GM19467 (cell line): ENCODE measurements at regions not wholly inside any gene's neighbourhood (a gene's known extent, or its start where the extent isn't known, plus 50 kb on each side); places are given as distances from the start of the nearest gene placed in this dataset.

Experiments used
- ATAC-seq: cut with Tn5 transposase; IDR thresholded peaks from one replicate; pipeline ENCODE4 v1.9.1; 2021; ENCODE audit warnings: mild to moderate bottlenecking, moderate library complexity; ENCODE audit not compliant: unreplicated experiment

DNA sequence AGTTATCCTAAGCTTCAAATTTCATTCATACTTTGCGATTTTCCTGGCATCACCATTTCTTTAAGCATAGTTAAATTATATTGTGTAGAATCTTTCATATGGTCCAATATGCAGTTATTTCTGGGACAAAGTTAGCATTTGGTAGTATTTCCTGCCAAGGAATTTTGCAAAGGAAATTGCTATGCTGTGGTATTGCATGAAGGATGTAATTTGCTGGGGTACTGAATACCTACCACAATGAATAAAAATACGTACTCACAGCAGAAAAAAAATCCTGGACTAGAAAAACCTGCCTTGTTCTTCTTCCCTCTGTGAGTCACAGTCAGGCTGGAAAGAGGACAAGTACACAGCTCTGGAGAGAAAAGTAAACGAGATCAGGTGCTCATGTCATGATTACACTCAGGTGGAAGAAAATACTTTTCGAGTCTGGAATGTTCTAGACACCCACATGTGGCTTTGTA is 241.2 kb downstream of the PTBP2 start:
- no peak for ATAC-seq

DNA sequence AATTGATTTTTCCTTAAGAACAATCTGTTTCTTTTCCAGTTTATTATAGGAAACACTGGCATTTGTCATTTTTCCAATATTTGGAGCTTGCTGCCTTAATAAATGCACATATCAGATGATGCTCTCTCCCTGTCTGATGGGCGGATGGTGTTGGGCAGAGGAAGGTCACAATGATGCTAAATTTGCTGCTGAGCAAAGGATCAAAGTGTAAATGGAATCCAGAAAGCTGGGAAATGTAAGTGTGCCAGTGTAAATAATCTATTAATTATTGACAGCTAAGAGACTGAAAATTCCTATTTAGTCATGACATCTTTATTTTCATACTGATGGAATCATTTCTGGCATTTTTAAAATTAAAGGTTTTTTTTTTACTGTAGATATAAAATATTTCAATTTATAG is 243.2 kb downstream of the PTBP2 start:
- no peak for ATAC-seq

DNA sequence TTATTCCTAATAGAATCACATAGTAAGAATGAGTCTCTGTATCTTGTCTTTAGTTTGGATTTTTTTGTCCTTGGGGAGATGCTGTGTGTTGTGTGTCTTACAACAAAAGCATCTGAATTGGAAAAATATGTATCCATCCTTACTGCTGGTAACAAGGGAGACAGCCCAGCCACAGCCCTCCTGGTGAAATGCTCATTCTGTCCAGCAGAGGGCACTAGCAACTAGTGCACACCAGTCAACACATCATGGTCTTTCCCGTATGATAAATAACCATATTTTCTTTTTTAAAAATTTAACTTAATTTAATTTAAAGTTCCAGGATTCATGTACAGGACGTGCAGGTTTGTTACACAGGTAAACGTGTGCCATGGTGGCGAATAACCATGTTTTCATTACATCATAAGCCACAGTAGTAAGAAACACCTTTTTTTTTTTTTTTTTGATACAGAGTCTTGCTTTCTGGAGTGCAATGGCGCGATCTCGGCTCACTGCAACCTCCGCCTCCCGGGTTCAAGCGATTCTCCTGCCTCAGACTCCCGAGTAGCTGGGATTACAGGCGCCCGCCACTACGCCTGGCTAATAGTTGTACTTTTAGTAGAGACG is 245.1 kb downstream of the PTBP2 start:
- ATAC-seq, result peak; percentile 93

DNA sequence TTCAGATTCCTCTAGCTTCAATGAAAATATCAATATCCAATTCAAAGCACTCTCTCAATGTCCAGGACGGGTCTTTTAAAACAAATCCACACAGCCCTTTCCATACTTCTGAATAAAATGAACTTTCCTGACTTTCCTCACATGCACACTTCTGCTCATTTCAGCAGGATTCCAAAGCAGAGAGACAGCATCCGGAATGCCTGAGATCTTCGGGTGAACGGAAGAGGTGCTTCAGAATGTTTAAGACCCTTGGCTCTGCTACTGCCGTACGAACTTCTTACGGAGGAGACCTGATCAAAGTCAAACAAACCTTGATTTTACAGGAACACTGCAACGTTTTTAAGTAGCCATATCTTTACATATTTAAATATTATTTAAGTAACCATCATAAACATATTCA is 245.7 kb downstream of the PTBP2 start:
- ATAC-seq, result no peak

DNA sequence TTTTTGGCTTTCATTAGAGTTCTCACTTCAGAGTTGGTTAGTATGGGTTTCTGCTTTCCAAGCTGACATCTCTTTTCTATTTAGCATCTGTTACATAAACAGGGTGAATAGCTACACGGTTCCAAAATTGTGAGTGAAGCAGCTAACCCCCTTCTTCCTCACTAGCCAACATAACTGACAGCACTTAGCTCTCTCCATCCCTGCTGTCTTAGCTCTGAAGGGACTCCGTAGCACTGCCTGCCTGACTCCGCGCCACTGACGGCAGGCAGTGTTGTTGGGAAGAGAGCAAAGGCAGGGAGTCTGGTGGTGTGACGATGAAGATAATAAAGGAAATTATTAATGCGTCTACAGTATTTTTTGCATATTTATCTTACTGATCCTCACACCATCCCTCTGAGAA is 247.0 kb downstream of the PTBP2 start:
- ATAC-seq, result no peak

DNA sequence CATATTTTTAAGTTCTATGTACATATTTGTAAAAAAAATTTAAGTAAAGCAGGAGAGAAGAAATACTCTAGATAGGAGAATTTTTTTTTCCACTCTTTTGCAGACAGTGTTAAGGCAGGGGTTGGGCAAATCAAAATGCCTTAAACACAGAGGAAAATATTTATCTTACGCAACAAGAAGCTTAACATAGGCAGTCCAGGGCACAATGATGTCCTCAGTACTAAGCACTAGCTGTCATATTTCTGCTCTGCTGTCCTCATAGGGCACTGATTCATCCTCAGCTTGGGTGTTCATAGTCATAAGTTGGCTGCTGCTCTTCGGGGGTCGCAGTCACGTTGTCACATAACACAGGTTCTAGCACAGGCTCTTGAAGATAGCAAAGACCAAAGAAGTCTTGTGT is 247.4 kb downstream of the PTBP2 start:
- no peak for ATAC-seq

DNA sequence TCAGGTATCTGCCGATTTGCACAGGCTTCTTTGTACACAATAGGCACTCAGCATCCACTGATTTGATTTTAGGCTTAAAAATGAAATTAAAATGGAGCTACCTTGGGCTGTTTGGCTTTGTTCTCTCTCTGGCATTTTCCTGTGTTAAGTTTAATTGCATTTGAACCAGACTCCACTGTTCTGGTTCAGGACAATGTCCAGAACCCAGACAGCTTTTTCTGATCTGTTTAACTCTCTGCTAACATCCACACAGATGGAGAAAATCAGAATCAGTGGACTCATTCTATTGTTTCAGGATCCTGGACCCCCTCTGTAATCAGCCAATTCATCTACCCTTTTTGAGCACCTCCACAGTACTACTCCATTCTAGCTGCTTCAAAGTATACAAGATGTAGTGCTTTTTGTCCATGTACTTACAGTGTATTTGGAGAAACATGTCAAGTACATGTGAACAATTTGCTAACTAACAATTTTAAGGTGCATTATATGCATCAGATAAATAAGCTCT is 248.1 kb downstream of the PTBP2 start:
- no peak for ATAC-seq

DNA sequence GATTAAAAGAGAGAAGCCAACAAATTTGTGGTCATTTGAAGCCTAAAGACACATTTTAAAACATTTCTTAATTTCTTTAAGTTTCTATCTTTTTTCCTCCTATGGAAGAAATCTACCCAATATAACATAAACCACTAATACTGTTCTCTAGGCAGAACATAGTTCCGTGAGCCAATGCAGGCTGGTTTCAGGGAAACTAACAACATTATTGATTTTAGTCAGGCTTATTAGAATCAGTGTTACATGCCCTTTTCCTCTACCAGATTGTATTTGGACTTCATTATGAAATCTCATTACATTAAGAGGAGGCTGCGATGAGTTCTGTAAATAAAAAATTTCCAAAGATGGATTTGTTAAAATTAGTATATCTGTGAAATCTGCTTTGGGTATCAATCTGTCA is 249.9 kb downstream of the PTBP2 start:
- ATAC-seq, result no peak

DNA sequence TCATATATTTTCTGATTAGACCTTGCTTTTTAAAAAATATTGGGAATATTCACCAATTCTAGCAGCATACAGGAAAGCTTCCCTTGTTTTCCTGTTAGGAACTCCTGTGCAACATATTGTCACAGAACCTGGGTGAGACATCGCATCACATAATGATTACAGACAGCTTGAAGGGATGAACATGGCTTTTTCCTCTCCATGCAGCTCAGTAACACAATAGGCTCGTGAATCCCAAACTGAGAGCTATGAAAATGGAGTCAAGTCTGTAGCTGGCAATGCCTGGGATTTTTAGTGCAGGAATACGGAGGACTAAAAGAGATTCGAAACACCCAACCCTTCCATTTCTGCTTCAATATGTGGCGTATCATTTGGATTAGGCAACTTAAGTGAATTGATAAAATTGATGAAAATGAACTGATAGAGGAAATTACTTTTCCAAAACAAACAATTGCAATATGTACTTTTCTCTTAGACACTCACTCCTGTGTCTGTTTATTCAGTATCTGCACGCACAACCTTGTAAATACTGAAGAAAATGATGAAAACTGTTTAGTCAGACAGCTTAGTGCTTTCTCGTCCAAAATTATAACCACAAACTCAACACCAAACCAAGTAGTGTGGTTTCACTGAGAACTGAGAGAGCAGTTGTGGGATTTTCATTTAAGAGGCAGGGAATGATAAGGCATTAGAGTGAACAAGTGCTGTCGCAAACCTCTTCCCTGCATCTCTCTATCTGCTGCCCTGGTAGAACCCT is 250.4 kb downstream of the PTBP2 start:
- no peak for ATAC-seq

DNA sequence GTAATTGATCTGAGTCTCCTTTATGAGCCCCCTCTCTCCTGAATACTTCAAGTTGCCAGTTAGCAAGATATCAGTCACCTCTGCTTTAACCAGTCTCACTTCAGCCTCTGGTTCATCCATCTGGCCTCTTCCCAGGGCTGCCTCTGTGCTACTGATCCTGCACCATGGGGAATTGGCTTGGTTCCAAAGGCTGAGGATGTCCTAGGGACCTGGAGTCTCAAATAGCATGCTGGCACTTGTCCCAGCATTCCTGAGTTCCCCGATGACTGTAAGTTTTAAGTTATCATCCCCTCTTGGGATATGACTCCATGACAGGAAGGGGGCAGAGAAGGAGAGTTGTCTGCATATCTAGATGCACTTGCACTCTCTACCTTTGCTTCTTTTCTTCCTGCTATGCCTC is 252.0 kb downstream of the PTBP2 start:
- no peak for ATAC-seq

DNA sequence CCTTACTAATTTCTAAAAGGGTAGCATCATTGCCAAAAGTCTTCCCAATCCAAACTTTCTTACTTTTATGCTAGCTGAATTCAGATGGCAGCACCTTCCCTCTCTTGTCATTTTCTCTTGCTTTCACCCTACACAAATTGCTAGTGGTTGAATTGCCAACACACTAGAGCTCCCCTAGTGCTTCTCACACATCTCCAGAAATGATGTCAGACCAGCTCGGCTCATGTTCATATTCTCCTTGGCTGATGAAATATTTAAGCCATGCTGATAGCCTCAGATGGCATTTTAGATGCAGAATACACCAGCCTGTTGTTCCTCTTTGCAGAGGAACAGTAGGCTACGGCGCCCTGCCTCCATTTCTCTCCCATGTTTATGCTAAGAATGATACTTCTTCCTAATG is 256.9 kb downstream of the PTBP2 start:
- ATAC-seq, result no peak

DNA sequence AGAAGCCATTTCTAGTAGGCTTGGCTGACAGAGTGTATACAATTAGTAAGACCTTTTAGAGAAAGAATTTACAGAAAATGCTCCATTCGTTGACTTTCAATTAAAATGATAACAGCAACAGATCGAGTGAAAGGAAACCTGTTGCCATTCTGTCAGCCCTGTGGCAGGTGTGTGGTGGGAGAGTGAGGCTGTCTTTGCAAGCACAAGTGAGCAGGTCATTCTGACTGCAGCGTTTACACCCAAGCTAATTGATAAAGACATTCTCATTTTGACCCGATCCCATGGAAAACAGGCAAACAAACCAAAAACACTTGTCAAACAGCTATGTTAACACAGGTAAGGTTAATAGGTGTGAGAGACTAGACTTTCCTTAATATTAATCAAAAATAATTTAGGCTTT is 257.3 kb downstream of the PTBP2 start:
- no peak for ATAC-seq

DNA sequence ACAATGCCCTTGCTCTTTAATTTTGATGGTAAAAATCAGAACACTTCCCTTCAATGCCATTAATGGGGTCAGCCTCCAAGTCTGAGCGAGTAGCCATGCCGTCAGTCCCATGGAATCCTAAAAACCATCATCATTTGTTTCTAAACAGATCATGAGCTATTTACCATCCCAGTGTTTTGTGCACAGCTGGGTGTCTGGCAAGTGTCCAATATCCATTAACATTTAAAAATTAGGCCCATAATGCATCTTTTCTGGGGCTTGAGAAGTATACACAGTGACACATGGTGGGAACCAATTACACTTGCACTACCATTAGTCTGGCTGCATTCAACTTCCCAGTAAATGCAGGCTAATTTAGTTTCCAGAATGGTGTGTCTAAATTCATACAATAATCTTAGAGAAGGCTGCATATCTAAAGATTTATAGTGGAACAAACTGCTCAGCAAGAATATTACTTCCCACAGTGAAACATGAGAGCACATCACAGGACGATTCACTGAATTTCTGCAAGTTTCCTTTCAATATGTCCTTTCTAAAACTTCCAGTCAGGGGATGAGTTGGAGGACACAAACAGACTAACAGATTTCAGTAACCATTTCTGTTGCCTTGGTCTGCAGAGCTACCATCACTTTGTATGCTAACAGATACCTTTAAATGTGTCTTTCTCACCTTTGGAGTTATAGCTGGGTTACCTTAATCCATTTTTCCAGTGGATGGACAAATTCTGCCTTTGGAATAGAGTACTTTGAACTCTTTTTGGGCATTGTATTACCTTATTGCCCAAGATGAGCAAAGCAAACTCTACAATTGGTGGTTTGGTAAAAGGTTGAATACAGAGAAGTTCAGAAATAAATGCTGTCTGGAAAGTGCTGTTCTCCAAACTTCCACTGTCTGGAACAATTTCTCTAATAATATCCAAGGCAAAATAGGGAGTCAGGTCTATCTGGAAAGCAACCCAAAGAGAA is 258.0 kb downstream of the PTBP2 start:
- no peak for ATAC-seq

DNA sequence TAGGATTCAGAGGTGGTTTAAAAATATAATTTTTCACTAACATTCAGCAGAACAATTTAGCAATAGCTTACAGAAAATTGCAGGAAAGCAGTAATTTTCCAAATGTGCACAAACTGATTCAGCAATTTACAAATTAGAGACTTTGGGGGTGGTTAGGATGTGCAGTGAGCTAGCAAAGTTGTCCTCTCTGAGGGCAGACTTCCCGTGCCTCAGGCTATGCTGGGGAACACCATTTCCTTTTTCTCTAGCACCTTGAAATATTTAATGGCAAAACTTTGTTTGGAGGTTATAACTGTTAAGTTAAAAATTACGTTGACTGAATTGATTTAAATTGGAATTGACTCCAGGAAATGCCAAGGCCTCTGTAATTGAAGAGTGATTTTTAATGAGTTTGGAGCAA is 258.9 kb downstream of the PTBP2 start:
- no peak for ATAC-seq

DNA sequence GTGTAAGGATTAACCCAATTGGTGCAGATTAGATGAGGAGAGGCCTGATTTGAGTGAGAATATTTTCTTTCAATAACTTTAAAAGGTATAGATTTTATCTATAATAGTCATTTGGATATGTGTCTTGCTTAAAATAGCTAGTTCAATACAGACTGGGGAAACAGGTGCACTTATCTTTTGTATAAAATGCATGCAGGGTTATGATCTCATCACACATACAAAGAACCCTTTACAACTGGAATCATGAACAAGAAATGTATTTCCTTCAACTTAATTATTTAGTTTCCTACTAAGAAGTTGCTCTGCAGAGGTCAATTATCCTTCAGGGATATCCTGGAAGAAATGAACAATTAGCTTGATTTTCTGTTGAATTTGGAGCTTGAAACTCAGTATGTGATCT is 259.6 kb downstream of the PTBP2 start:
- no peak for ATAC-seq

DNA sequence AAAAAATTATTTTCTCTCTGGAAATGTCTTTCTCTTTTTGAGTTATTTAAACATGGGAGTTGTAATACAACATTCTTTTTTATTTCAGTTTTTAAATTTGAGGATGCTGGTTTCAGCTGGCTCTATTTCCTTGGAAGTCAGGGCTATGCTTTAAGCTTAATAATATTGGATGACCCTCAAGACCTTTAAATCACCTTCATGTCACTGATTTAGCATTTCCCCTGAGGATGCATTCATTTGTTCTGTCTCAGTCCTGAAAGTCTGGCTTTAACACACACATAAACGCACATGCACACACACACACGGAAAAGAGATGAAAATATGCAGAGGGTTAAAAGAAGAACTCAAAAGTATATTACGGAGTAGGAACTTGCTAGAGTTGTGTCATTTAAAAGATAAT is 260.5 kb downstream of the PTBP2 start:
- ATAC-seq, result no peak

DNA sequence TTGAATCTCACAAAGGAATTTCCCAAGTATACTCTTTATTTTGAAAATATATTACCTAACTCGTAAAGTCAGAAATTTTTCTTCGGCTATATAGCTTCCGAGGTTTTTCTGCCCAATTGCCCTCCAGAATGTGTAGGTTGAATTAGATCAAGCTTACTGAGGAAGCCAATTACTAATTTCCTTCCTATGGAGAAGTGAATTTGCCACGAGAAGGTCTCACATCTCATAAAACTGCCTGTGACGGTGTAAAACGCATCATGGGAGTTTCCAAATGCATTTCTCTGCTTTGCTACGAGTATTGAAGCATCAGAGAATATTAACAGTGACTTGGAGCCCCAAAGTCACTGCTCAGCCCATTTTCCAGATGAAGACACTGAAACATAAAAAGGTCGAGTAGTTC is 262.3 kb downstream of the PTBP2 start:
- no peak for ATAC-seq

DNA sequence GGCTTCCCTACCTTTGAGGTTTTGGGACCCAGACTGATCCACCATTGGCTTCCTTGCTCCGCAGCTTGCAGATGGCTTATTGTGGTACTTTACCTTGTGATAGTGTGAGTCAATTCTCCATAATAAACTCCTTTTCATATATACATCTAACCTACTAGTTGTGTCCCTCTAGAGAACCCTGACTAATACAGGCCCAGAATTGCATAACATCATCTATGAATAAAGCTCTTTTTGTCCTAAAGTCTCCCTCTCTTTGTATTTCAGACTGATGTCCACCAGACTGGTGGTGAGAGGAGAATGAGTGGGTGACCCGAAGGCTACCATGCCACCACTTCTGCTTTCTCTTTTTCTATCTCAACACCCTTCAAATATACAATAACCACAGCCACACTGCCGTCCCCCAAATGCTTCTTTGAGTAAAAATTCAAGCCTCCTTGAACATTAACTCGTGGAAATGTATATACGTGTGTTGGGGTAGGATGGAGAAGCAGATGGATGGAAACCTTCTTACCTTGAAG is 265.7 kb downstream of the PTBP2 start:
- ATAC-seq, result no peak

DNA sequence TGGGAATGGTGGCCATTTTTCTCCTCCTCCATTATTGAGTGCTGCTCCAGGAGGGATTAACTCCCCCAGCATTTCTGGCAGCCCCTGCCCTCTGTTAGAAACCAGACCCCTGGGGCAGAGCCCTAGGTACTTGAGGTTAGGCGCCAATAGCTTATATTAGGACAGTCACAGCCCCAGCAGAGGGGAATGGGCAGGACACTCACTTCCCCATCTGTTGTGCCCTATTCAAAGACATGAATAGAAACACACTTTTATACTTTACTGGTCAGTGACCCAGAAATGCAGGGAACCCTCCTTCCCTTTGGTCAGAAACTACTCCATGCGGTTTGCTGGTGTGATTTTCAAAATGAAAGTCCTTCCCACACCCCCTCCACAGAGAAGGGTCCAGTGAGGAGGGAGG is 267.7 kb downstream of the PTBP2 start:
- no peak for ATAC-seq

DNA sequence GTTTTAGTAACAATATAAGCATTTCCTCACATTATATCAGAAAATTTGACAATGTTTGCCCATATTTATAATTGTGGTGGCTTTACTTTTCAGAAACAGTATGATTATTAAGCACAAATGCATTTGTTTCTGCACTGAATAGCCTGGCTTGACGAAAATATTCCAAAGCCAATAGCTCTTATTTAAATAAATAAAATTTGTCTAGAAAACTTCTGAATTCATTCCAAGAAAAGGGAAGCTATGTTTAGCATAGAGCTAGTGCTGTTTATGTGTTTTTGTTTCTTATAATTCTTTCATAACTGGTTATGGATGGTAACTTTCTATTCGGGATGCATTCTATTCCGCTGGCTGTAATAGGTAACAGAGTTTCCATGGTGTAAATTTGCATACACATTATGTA is 268.6 kb downstream of the PTBP2 start:
- no peak for ATAC-seq

DNA sequence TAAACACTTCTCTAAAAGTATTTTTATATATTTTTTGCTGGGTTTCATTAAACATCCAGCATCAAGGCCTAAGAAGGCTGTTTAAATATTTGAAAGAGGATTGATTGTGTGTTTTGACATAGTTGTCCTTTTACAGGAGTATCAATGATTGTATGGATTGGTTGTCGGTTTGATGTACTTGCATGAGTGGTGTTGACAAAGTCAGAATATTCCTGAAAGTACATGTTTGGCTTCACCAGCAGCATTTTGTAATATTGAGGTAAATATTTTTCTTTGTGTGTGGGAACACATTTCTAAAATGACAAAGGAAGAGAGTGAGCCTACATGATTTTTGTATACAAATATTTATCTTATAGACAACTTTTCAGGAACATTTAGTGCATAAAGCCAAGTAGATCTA is 269.7 kb downstream of the PTBP2 start:
- no peak for ATAC-seq
